ENCODE measurements at regions not wholly inside any gene's neighbourhood (a gene's known extent, or its start where the extent isn't known, plus 50 kb on each side); places are given as distances from the start of the nearest gene placed in this dataset.

- H3K27ac ChIP-seq: no peak overlapping the region; the same call in 1 of the 2 replicates
- TF ChIP-seq, protein P1, sequence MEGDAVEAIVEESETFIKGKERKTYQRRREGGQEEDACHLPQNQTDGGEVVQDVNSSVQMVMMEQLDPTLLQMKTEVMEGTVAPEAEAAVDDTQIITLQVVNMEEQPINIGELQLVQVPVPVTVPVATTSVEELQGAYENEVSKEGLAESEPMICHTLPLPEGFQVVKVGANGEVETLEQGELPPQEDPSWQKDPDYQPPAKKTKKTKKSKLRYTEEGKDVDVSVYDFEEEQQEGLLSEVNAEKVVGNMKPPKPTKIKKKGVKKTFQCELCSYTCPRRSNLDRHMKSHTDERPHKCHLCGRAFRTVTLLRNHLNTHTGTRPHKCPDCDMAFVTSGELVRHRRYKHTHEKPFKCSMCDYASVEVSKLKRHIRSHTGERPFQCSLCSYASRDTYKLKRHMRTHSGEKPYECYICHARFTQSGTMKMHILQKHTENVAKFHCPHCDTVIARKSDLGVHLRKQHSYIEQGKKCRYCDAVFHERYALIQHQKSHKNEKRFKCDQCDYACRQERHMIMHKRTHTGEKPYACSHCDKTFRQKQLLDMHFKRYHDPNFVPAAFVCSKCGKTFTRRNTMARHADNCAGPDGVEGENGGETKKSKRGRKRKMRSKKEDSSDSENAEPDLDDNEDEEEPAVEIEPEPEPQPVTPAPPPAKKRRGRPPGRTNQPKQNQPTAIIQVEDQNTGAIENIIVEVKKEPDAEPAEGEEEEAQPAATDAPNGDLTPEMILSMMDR (conservative IDR thresholded peaks at IDR 0.05): peak; percentile 67
Observed at GRCh38 chr13:31913459-31913858, 118.1 kb upstream of the FRY start.

DNA sequence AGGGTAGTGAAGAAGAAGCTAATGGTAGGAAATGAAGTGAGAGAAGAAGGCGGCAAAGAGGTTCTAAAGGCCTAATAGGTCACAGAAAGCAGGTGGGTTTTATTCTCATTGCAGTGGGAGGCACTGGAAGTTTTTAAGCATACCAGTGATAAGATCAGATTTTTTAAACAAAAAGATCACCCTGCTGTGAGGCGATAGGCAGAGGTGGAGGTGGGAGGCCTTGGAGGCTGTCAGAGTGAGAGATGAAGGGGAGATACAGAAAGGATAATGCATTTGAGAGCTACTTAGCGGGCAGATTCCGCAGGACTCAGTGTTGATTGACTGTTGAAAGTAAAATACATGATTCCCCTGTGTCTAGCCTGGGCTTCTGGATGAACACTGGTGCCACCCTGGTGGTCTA is 116.7 kb upstream of the FRY start:
- H3K27ac ChIP-seq: no peak overlapping the region; the same call in 1 of the 2 replicates
- TF ChIP-seq, protein P1 (conservative IDR thresholded peaks at IDR 0.05): no peak

GRCh38 chr13:31918707-31919106 is 112.9 kb upstream of the FRY start:
- TF ChIP-seq, protein P1 (conservative IDR thresholded peaks at IDR 0.05): no peak

GRCh38 chr13:31919241-31919640 is 112.3 kb upstream of the FRY start:
- no peak overlapping the region for H3K27ac ChIP-seq
- TF ChIP-seq, protein P1 (conservative IDR thresholded peaks at IDR 0.05): no peak

More at GRCh38 chr13:31918707-31919106, 112.9 kb upstream of the FRY start:
- H3K27ac ChIP-seq: no peak overlapping the region

DNA sequence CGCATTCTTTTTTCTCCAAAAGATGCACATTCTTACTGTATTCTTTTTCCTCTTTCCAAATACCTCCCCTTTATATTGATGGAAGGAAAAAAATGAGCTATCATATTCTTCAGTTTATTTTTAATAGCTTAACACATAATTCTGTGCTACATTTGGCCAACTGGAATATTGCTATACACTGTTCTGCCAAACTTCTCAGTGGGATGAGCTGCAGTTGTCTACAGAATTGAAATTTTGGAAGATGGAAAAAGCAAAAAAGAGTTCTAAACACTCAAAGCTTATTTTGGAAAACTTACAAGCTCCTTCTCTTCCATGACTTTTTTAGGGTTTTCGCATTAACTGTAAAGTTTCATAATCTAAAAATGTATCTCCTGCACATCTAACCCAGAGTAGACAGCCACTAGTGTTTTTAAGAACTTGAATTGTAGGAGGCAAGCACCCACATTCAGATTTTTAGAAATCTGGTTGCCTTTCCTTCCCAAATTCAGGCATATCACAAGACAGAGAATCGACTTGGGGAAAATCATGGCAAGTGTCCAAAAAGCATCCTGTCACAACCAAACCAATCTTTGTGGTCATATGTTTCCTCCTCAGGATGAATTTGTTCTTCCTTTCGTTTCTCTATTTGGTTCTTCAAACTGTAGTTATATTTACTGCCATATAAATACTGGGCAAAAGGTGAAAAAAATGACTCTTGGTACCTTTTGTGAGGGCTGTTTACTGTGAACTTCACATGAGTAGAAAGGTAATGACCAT is 111.4 kb upstream of the FRY start:
- TF ChIP-seq, protein P1 (conservative IDR thresholded peaks at IDR 0.05): no peak
- peak overlapping the region; percentile 15; the same call in 1 of the 2 replicates for H3K27ac ChIP-seq

DNA sequence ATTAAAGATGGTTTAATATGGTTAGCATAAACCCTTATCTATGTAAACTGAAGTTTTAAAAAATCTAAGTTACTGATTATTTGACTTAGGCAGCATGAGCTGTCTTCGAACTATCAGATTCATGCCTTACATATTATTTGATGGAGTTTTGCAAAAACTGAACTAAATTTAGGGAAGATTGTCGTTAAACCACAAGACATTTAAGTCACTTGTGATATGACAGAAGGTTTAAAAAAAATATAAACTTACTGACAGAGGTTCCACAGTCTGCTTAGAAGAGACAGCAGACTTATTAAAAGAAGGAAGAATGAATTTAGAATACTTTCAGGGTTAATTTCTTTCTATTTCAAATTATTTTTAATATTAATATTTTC is 110.9 kb upstream of the FRY start:
- peak overlapping the region; percentile 15; the same call in 1 of the 2 replicates for H3K27ac ChIP-seq
- TF ChIP-seq, protein P1 (conservative IDR thresholded peaks at IDR 0.05): no peak

GRCh38 chr13:31922724-31923123 is 108.8 kb upstream of the FRY start:
- H3K27ac ChIP-seq: no peak overlapping the region
- TF ChIP-seq, protein P1 (conservative IDR thresholded peaks at IDR 0.05): no peak

All from VCaP (cell line).